CD4-positive, CD25-positive, alpha-beta regulatory T cell (primary cell): ENCODE measurements at regions not wholly inside any gene's neighbourhood (a gene's known extent, or its start where the extent isn't known, plus 50 kb on each side); places are given as distances from the start of the nearest gene placed in this dataset.

Source experiments
- ATAC-seq, 2 donors: fragments of 150-1000 bp; cut with Tn5 transposase; one replicate each; pipeline ENCODE4 v1.10.0; 2021; ENCODE audit warnings: low read depth in 2 of 2, moderate number of reproducible peaks in 2 of 2, moderate library complexity in 1 of 2
- DNase-seq, 3 donors: peaks; one replicate each; pipeline versions ENCODE4 v3.0.0 to v3.0.0-alpha.2; 2012 to 2022; ENCODE audit warnings: mixed read lengths in 1 of 3
- H3K27ac ChIP-seq: one replicate; pipeline ENCODE4 v1.7.0; 2013; ENCODE audit warnings: mild to moderate bottlenecking, low read length; ENCODE audit not compliant: insufficient read depth, poor library complexity, severe bottlenecking
- H3K27me3 ChIP-seq: one replicate; pipeline ENCODE4 v1.7.0; 2013; ENCODE audit warnings: low read length; ENCODE audit not compliant: control insufficient read depth, insufficient read depth
- H3K36me3 ChIP-seq: one replicate; pipeline ENCODE4 v1.7.0; 2013; ENCODE audit warnings: mild to moderate bottlenecking, low read length, moderate library complexity; ENCODE audit not compliant: control insufficient read depth, insufficient read depth
- H3K4me1 ChIP-seq: 2 replicates; pipeline ENCODE4 v1.7.0; 2013; ENCODE audit warnings: mild to moderate bottlenecking, low read length; ENCODE audit not compliant: insufficient read depth, control insufficient read depth, poor library complexity, severe bottlenecking
- H3K4me3 ChIP-seq: one replicate; pipeline ENCODE4 v1.7.0; 2013; ENCODE audit warnings: low read depth, mild to moderate bottlenecking, low read length, moderate library complexity
- H3K9me3 ChIP-seq, 2 experiments: 1 replicate in 1 of 2; 2 replicates in 1 of 2; pipeline ENCODE4 v1.7.0; 2013; ENCODE audit warnings: low read length in 2 of 2, mild to moderate bottlenecking in 1 of 2, moderate library complexity in 1 of 2; ENCODE audit not compliant: control insufficient read depth in 2 of 2
- H3K27ac Mint-ChIP-seq, 3 donors: one replicate each; pipeline ENCODE4 v1.8.0; 2020 to 2022; ENCODE audit warnings: mild to moderate bottlenecking in 3 of 3, mixed read lengths in 3 of 3, moderate library complexity in 2 of 3
- H3K27me3 Mint-ChIP-seq: one replicate; pipeline ENCODE4 v1.8.0; 2022; ENCODE audit warnings: mild to moderate bottlenecking, mixed read lengths
- H3K36me3 Mint-ChIP-seq: one replicate; pipeline ENCODE4 v1.8.0; 2020; ENCODE audit warnings: mixed read lengths
- H3K4me1 Mint-ChIP-seq, 4 donors: one replicate each; pipeline ENCODE4 v1.8.0; 2020 to 2022; ENCODE audit warnings: mixed read lengths in 4 of 4, mild to moderate bottlenecking in 1 of 4
- H3K4me3 Mint-ChIP-seq, 4 donors: one replicate each; pipeline ENCODE4 v1.8.0; 2020 to 2022; ENCODE audit warnings: mild to moderate bottlenecking in 4 of 4, mixed read lengths in 4 of 4, moderate library complexity in 3 of 4
- H3K9me3 Mint-ChIP-seq, 7 donors: one replicate each; pipeline ENCODE4 v1.8.0; 2020 to 2022; ENCODE audit warnings: mixed read lengths in 7 of 7, mild to moderate bottlenecking in 3 of 7, moderate library complexity in 2 of 7

GRCh38 chr2:136306836-136307235, 188.9 kb upstream of the CXCR4 start:
- no peaks in the 10 kb centered on the region for H3K9me3 Mint-ChIP-seq
- no peak overlapping the region for H3K4me3 Mint-ChIP-seq

GRCh38 chr2:136305517-136306192, 187.7 kb upstream of the CXCR4 start:
- ATAC-seq (peak; percentile 97 to 98), DNase-seq (peak in 1 of 3 donors; percentile 66)

More at GRCh38 chr2:136306836-136307235, 188.9 kb upstream of the CXCR4 start:
- Histone ChIP-seq H3K27ac (no peak overlapping the region), H3K27me3 (no peaks in the 10 kb centered on the region), H3K4me1 (peaks cover 5% of the 10 kb centered on the region), H3K9me3 (no peaks in the 10 kb centered on the region), H3K4me3 (no peak overlapping the region), H3K36me3 (no peaks in the 10 kb centered on the region)
- no peak for DNase-seq
- Mint-ChIP-seq H3K4me1 (peaks cover 12 to 26% (median 20%) of the 10 kb centered on the region in 4 donors), H3K27ac (no peak overlapping the region), H3K36me3 (peaks cover 3% of the 10 kb centered on the region), H3K27me3 (peaks cover 4% of the 10 kb centered on the region)
- no peak for ATAC-seq

GRCh38 chr2:136301006-136301405, 183.1 kb upstream of the CXCR4 start:
- H3K36me3 ChIP-seq, result no peaks in the 10 kb centered on the region
- Mint-ChIP-seq H3K4me1 (peaks cover 4 to 19% (median 14%) of the 10 kb centered on the region in 4 donors), H3K4me3 (no peak overlapping the region), H3K36me3 (no peaks in the 10 kb centered on the region), H3K27ac (no peak overlapping the region), H3K9me3 (no peaks in the 10 kb centered on the region), H3K27me3 (peaks cover 4% of the 10 kb centered on the region)
- H3K4me1 ChIP-seq, result peaks cover 5% of the 10 kb centered on the region
- no peak for ATAC-seq
- no peaks in the 10 kb centered on the region for H3K27me3 ChIP-seq
- no peak overlapping the region for H3K27ac ChIP-seq
- no peak overlapping the region for H3K4me3 ChIP-seq
- no peak for DNase-seq
- no peaks in the 10 kb centered on the region for H3K9me3 ChIP-seq

More at GRCh38 chr2:136305517-136306192, 187.7 kb upstream of the CXCR4 start:
- Mint-ChIP-seq H3K9me3 (no peaks in the 10 kb centered on the region), H3K27me3 (peaks cover 4% of the 10 kb centered on the region), H3K4me1 (peaks cover 11 to 16% (median 12%) of the 10 kb centered on the region in 4 donors), H3K36me3 (peaks cover 3% of the 10 kb centered on the region), H3K4me3 (no peak overlapping the region), H3K27ac (peak overlapping the region in 1 of 3 donors; percentile 56)
- Histone ChIP-seq H3K27ac (no peak overlapping the region), H3K36me3 (no peaks in the 10 kb centered on the region), H3K9me3 (no peaks in the 10 kb centered on the region), H3K4me1 (peaks cover 5% of the 10 kb centered on the region), H3K27me3 (no peaks in the 10 kb centered on the region), H3K4me3 (no peak overlapping the region)

- Mint-ChIP-seq H3K27me3 (no peaks in the 10 kb centered on the region), H3K27ac (no peak overlapping the region), H3K9me3 (no peaks in the 10 kb centered on the region), H3K36me3 (no peaks in the 10 kb centered on the region), H3K4me3 (no peak overlapping the region), H3K4me1 (peaks cover 0 to 8% (median 2%) of the 10 kb centered on the region in 4 donors)
- Histone ChIP-seq H3K4me3 (no peak overlapping the region), H3K36me3 (no peaks in the 10 kb centered on the region), H3K9me3 (no peaks in the 10 kb centered on the region), H3K27me3 (no peaks in the 10 kb centered on the region), H3K27ac (no peak overlapping the region), H3K4me1 (no peaks in the 10 kb centered on the region)
- ATAC-seq (no peak), DNase-seq (no peak)
These were observed 180.7 kb upstream of the CXCR4 start for GRCh38 chr2:136298631-136299030.

- Histone ChIP-seq H3K4me1 (no peaks in the 10 kb centered on the region), H3K27me3 (no peaks in the 10 kb centered on the region), H3K27ac (no peak overlapping the region), H3K36me3 (no peaks in the 10 kb centered on the region), H3K4me3 (no peak overlapping the region), H3K9me3 (no peaks in the 10 kb centered on the region)
- no peak overlapping the region for H3K27ac Mint-ChIP-seq
- H3K36me3 Mint-ChIP-seq, result no peaks in the 10 kb centered on the region
- ATAC-seq (no peak), DNase-seq (no peak)
- no peak overlapping the region for H3K4me3 Mint-ChIP-seq
- H3K9me3 Mint-ChIP-seq, result no peaks in the 10 kb centered on the region
- H3K4me1 Mint-ChIP-seq, result peaks cover 0 to 8% (median 2%) of the 10 kb centered on the region in 4 donors
- H3K27me3 Mint-ChIP-seq, result no peaks in the 10 kb centered on the region
These were observed 180.0 kb upstream of the CXCR4 start for GRCh38 chr2:136297994-136298393.

- H3K27ac Mint-ChIP-seq, result peak overlapping the region in 1 of 3 donors; percentile 32
- ATAC-seq, result no peak
- H3K4me3 Mint-ChIP-seq, result no peak overlapping the region
- Histone ChIP-seq H3K27me3 (no peaks in the 10 kb centered on the region), H3K4me1 (no peaks in the 10 kb centered on the region), H3K36me3 (no peaks in the 10 kb centered on the region), H3K27ac (no peak overlapping the region), H3K4me3 (no peak overlapping the region), H3K9me3 (no peaks in the 10 kb centered on the region)
- no peaks in the 10 kb centered on the region for H3K27me3 Mint-ChIP-seq
- no peaks in the 10 kb centered on the region for H3K9me3 Mint-ChIP-seq
- no peak for DNase-seq
- H3K36me3 Mint-ChIP-seq, result no peaks in the 10 kb centered on the region
- peaks cover 0 to 11% (median 8%) of the 10 kb centered on the region in 4 donors for H3K4me1 Mint-ChIP-seq
These were observed 179.4 kb upstream of the CXCR4 start for GRCh38 chr2:136297312-136297711.

GRCh38 chr2:136295168-136295567, 177.2 kb upstream of the CXCR4 start:
- H3K4me1 Mint-ChIP-seq, result peaks cover 0 to 13% (median 12%) of the 10 kb centered on the region in 4 donors
- H3K27ac ChIP-seq, result no peak overlapping the region
- H3K4me3 Mint-ChIP-seq, result no peak overlapping the region

GRCh38 chr2:136291871-136292270, 173.9 kb upstream of the CXCR4 start:
- no peak overlapping the region for H3K4me3 Mint-ChIP-seq
- H3K27ac ChIP-seq, result no peak overlapping the region
- peaks cover 0 to 13% (median 8%) of the 10 kb centered on the region in 4 donors for H3K4me1 Mint-ChIP-seq
- H3K36me3 Mint-ChIP-seq, result no peaks in the 10 kb centered on the region
- H3K27me3 ChIP-seq, result no peaks in the 10 kb centered on the region
- H3K27ac Mint-ChIP-seq, result no peak overlapping the region
- H3K9me3 Mint-ChIP-seq, result peaks cover 0 to 18% (median 0%) of the 10 kb centered on the region in 7 donors
- no peak for DNase-seq
- H3K4me3 ChIP-seq, result no peak overlapping the region
- no peaks in the 10 kb centered on the region for H3K27me3 Mint-ChIP-seq
- H3K36me3 ChIP-seq, result no peaks in the 10 kb centered on the region
- H3K4me1 ChIP-seq, result no peaks in the 10 kb centered on the region
- no peaks in the 10 kb centered on the region for H3K9me3 ChIP-seq
- no peak for ATAC-seq

More at GRCh38 chr2:136295168-136295567, 177.2 kb upstream of the CXCR4 start:
- ATAC-seq, result no peak
- Histone ChIP-seq H3K4me1 (no peaks in the 10 kb centered on the region), H3K9me3 (no peaks in the 10 kb centered on the region), H3K4me3 (no peak overlapping the region), H3K27me3 (no peaks in the 10 kb centered on the region), H3K36me3 (no peaks in the 10 kb centered on the region)
- DNase-seq, result no peak
- Mint-ChIP-seq H3K9me3 (peaks cover 0 to 18% (median 0%) of the 10 kb centered on the region in 7 donors), H3K27ac (no peak overlapping the region), H3K27me3 (no peaks in the 10 kb centered on the region), H3K36me3 (no peaks in the 10 kb centered on the region)
